Stimulated activated CD4-positive, alpha-beta T cell treated with anti-CD3 and anti-CD28 coated beads, Interleukin-15, amount 100 ng/mL, for 48 hours (primary cell): ENCODE measurements at regions not wholly inside any gene's neighbourhood (a gene's known extent, or its start where the extent isn't known, plus 50 kb on each side); places are given as distances from the start of the nearest gene placed in this dataset.
A peak's percentile ranks its signal among the peaks of the same experiment; 100 is the strongest.
"Not testable (repeated sequence)": the region's sequence is repeated elsewhere in the genome, so short reads cannot be mapped to it uniquely, and the experiment has no call there.

Experiments
- DNase-seq, 2 donors: peaks; one replicate each; pipeline ENCODE4 v3.0.0-alpha.2; 2020; ENCODE audit warnings: low read depth in 2 of 2

DNA sequence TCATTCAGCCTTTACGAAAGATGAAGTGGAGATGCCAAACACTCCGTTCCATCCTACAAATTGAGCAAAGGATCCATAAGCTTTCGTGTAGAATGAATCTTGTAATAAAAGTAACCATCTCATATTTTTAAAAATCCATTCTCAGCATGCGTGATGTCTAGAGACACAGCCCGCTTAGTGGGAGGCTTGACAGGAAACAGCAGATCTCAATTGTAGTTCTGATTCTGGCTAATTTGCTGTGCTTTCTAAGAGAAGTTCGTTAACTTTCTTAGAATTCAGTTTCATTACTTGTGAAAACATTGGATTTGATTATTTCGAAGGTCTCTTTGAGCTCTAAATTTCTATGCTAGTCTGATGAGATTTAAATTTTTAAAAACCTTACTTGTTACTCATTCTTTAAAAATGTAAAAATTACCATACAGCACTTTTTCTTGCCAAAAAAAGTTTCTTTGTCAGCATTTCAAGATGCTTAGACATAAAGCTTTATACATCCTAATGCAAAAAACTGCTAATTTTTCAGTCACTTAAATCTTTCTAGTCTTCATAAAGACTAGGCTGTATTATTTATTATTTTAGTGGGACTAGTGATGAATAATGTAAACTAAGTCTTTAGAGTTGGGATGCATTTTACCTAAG is 66.9 kb upstream of the NEIL3 start:
- no peak for DNase-seq

GRCh38 chr4:177246641-177247584 is 62.8 kb upstream of the NEIL3 start:
- no peak for DNase-seq

- peak; percentile 35 to 40 for DNase-seq
Observed at GRCh38 chr4:177250056-177250696, 59.5 kb upstream of the NEIL3 start.

DNA sequence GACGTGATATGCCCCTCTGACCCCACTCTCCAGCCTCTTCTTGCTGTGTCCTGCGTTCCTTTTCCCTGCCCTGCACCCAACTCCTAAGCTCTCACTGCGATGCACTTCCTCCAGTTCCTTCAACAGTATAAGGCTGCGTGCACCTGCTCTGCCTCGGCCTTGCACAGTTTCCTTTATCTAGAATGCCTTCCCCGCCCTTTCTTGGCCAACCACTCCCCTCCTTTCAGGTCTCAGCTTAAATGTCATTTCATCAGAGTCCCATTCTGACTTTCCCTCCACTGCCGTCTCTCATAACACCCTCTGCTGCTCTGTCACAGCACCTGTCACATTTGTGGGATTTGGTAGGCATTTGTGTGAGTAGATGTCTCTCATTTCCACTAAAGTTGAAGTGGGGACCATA is 58.4 kb upstream of the NEIL3 start:
- no peak for DNase-seq

DNA sequence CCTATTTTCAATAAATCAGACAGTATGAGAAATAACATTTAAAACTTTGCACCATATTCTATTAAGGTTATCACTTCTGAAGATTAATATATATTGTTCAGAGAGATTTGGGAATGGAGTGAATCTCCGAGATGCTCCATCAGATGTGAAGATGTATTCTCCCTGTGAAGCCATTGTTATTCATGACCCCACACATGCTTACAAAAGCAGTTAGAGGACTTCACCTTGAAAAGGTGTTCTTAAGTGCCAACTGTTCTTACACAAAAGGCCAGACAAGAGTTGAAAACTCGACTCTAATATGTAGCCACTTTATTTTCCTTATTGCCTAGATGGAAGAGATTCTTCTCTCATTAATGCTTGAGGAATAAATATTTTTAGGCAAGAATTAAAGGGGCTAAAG is 54.3 kb upstream of the NEIL3 start:
- no peak for DNase-seq

GRCh38 chr4:177256950-177257349 is 52.7 kb upstream of the NEIL3 start:
- no peak for DNase-seq

GRCh38 chr4:177259466-177259865 is 50.2 kb upstream of the NEIL3 start:
- not testable (repeated sequence) for DNase-seq
